Large intestine (tissue), 3 donors: ENCODE measurements at regions not wholly inside any gene's neighbourhood (a gene's known extent, or its start where the extent isn't known, plus 50 kb on each side); places are given as distances from the start of the nearest gene placed in this dataset.

Experiments used
- DNase-seq, 2 donors: peaks; one replicate each; pipeline versions ENCODE4 v3.0.0 to v3.0.0-alpha.2; 2013
- H3K27ac ChIP-seq: one replicate; pipeline ENCODE4 v1.5.1; 2013; ENCODE audit warnings: low read length
- H3K27me3 ChIP-seq: 2 replicates; pipeline ENCODE4 v1.6.1; 2013; ENCODE audit warnings: low read length; ENCODE audit not compliant: control insufficient read depth, insufficient read depth
- H3K36me3 ChIP-seq: 2 replicates; pipeline ENCODE4 v1.6.1; 2013; ENCODE audit warnings: low read length; ENCODE audit not compliant: control insufficient read depth, insufficient read depth
- H3K4me1 ChIP-seq: one replicate; pipeline ENCODE4 v1.6.1; 2013; ENCODE audit warnings: low read length; ENCODE audit not compliant: control insufficient read depth, insufficient read depth
- H3K4me3 ChIP-seq: one replicate; pipeline ENCODE4 v1.5.1; 2013; ENCODE audit warnings: low read length
- H3K9me3 ChIP-seq: one replicate; pipeline ENCODE4 v1.6.1; 2013; ENCODE audit warnings: mild to moderate bottlenecking, low read depth, low read length, moderate library complexity; ENCODE audit not compliant: control insufficient read depth
- WGBS: methylation state at CpG from one replicate; pipeline ENCODE4 v1.1.5; 2013; ENCODE audit warnings: low lambda C conversion rate; ENCODE audit not compliant: insufficient coverage; 5-methylcytosine and 5-hydroxymethylcytosine counted together

GRCh38 chr7:41219276-41219675 lies 483.6 kb downstream of the INHBA start:
- no peak for DNase-seq
- Histone ChIP-seq H3K9me3 (no peaks in the 10 kb centered on the region), H3K4me3 (no peak overlapping the region), H3K4me1 (no peaks in the 10 kb centered on the region), H3K27ac (no peak overlapping the region), H3K27me3 (no peaks in the 10 kb centered on the region), H3K36me3 (no peaks in the 10 kb centered on the region)
- no CpG with 5 or more reads among the region's 2 CpGs for WGBS

GRCh38 chr7:41217306-41217705 lies 485.6 kb downstream of the INHBA start:
- no peak overlapping the region for H3K27ac ChIP-seq
- no peak overlapping the region for H3K4me3 ChIP-seq
- H3K36me3 ChIP-seq: no peaks in the 10 kb centered on the region
- WGBS: 90% methylated on average over 2 of the region's 3 CpGs
- H3K27me3 ChIP-seq: no peaks in the 10 kb centered on the region
- H3K4me1 ChIP-seq: no peaks in the 10 kb centered on the region
- DNase-seq: no peak
- no peaks in the 10 kb centered on the region for H3K9me3 ChIP-seq

GRCh38 chr7:41207141-41207540 lies 495.7 kb downstream of the INHBA start:
- WGBS: no CpG with 5 or more reads among the region's 9 CpGs
- no peak for DNase-seq
- no peaks in the 10 kb centered on the region for H3K4me1 ChIP-seq
- no peaks in the 10 kb centered on the region for H3K27me3 ChIP-seq
- no peaks in the 10 kb centered on the region for H3K9me3 ChIP-seq
- no peak overlapping the region for H3K4me3 ChIP-seq
- H3K27ac ChIP-seq: no peak overlapping the region
- H3K36me3 ChIP-seq: no peaks in the 10 kb centered on the region

GRCh38 chr7:41206267-41206666 lies 496.6 kb downstream of the INHBA start:
- no peak for DNase-seq
- Histone ChIP-seq H3K9me3 (no peaks in the 10 kb centered on the region), H3K27me3 (no peaks in the 10 kb centered on the region), H3K4me3 (no peak overlapping the region), H3K4me1 (no peaks in the 10 kb centered on the region), H3K36me3 (no peaks in the 10 kb centered on the region), H3K27ac (no peak overlapping the region)
- no CpG with 5 or more reads among the region's 2 CpGs for WGBS

GRCh38 chr7:41205600-41205999 lies 497.3 kb downstream of the INHBA start:
- Histone ChIP-seq H3K27me3 (no peaks in the 10 kb centered on the region), H3K4me1 (no peaks in the 10 kb centered on the region), H3K4me3 (no peak overlapping the region), H3K36me3 (no peaks in the 10 kb centered on the region), H3K9me3 (no peaks in the 10 kb centered on the region), H3K27ac (no peak overlapping the region)
- no peak for DNase-seq
- no CpG with 5 or more reads among the region's 2 CpGs for WGBS

GRCh38 chr7:41203542-41203941 lies 499.3 kb downstream of the INHBA start:
- Histone ChIP-seq H3K9me3 (no peaks in the 10 kb centered on the region), H3K36me3 (no peaks in the 10 kb centered on the region), H3K4me3 (no peak overlapping the region), H3K27me3 (no peaks in the 10 kb centered on the region), H3K4me1 (no peaks in the 10 kb centered on the region), H3K27ac (no peak overlapping the region)
- no peak for DNase-seq
- WGBS: no CpG with 5 or more reads among the region's 2 CpGs

- DNase-seq: no peak
- Histone ChIP-seq H3K36me3 (no peaks in the 10 kb centered on the region), H3K27ac (no peak overlapping the region), H3K4me1 (no peaks in the 10 kb centered on the region), H3K27me3 (no peaks in the 10 kb centered on the region), H3K4me3 (no peak overlapping the region), H3K9me3 (no peaks in the 10 kb centered on the region)
- WGBS: no CpG with 5 or more reads among the region's 3 CpGs
Observed at GRCh38 chr7:41201021-41201420, 501.9 kb downstream of the INHBA start.

- Histone ChIP-seq H3K36me3 (no peaks in the 10 kb centered on the region), H3K4me3 (no peak overlapping the region), H3K27me3 (no peaks in the 10 kb centered on the region), H3K4me1 (no peaks in the 10 kb centered on the region), H3K9me3 (no peaks in the 10 kb centered on the region), H3K27ac (no peak overlapping the region)
- 80% methylated on average over 1 of the region's 3 CpGs for WGBS
- DNase-seq: no peak
Observed at GRCh38 chr7:41199136-41199535, 503.8 kb downstream of the INHBA start.

GRCh38 chr7:41198502-41198901 lies 504.4 kb downstream of the INHBA start:
- Histone ChIP-seq H3K36me3 (no peaks in the 10 kb centered on the region), H3K27ac (no peak overlapping the region), H3K27me3 (no peaks in the 10 kb centered on the region), H3K9me3 (no peaks in the 10 kb centered on the region), H3K4me3 (no peak overlapping the region), H3K4me1 (no peaks in the 10 kb centered on the region)
- no peak for DNase-seq

- no CpG with 5 or more reads among the region's 2 CpGs for WGBS
- Histone ChIP-seq H3K4me1 (no peaks in the 10 kb centered on the region), H3K27me3 (no peaks in the 10 kb centered on the region)
Observed at GRCh38 chr7:41197769-41198168, 505.1 kb downstream of the INHBA start.

GRCh38 chr7:41193738-41194282 lies 509.1 kb downstream of the INHBA start:
- Histone ChIP-seq H3K27me3 (no peaks in the 10 kb centered on the region), H3K4me3 (no peak overlapping the region), H3K27ac (no peak overlapping the region), H3K9me3 (no peaks in the 10 kb centered on the region), H3K4me1 (no peaks in the 10 kb centered on the region), H3K36me3 (no peaks in the 10 kb centered on the region)
- WGBS: 57% methylated on average over 1 of the region's 6 CpGs
- DNase-seq: no peak

More at GRCh38 chr7:41197769-41198168, 505.1 kb downstream of the INHBA start:
- no peaks in the 10 kb centered on the region for H3K9me3 ChIP-seq
- H3K4me3 ChIP-seq: no peak overlapping the region
- DNase-seq: no peak
- no peaks in the 10 kb centered on the region for H3K36me3 ChIP-seq
- no peak overlapping the region for H3K27ac ChIP-seq
